ENCODE measurements at regions not wholly inside any gene's neighbourhood (a gene's known extent, or its start where the extent isn't known, plus 50 kb on each side); places are given as distances from the start of the nearest gene placed in this dataset.
"Not testable (repeated sequence)": the region's sequence is repeated elsewhere in the genome, so short reads cannot be mapped to it uniquely, and the experiment has no call there.

DNA sequence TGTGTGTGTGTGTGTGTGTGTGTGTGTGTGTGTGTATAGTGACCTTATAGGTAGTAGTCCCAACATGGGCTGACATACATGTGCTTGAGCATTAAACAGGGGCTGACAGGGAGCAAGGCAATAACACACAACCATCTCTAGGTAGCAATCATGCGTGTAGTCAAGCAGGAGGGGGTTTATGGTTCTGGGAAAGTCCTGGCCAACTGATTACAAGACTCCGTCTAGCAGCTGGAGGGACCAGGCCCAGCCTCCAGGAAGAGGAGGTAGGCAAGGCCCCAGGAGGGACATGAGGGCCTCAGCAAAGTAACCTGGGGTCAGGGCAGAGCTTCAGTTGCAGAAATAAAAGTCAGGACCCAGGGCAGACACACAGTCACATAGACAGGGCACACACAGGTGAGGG, 60.6 kb upstream of the E2F3 start:
- no peak for DNase-seq (ENCODE audit: low read depth)

DNA sequence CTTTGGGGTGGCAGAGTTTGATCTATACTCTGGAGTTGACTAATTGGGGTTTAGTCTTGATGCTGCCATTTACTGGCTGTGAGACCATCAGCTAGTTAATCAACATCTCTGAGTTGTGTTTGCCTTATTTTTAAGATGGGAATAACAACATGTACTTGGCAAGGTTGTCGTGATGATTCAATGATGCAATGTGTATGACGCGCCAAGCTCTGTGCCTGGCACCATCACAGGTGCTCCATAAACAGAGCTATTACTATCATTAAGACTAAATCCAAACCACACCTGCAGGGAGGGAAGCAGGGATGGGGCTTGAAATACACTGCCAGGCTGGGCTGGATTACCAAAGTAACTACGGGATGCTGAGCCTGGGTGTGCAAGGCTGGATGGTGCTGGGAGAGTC, 60.1 kb upstream of the E2F3 start:
- DNase-seq (ENCODE audit: low read depth), result no peak

DNA sequence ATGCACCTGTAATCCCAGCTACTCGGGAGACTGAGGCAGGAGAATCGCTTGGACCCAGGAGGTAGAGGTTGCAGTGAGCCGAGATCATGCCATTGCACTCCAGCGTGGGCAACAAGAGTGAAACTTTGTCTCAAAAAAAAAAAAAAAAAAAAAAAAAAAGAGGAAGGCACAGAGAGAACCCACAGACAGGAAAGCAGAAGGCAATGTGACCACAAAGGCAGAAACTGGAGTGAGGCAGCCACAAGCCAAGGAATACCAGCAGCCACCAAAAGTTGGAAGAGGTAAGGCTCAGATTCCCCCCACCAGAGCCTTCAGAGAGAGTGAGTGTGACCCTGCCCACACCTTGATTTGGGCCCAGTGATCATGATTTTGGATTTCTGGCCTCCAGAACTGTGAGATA, 54.7 kb upstream of the E2F3 start:
- not testable (repeated sequence) for DNase-seq (ENCODE audit: low read depth)

DNA sequence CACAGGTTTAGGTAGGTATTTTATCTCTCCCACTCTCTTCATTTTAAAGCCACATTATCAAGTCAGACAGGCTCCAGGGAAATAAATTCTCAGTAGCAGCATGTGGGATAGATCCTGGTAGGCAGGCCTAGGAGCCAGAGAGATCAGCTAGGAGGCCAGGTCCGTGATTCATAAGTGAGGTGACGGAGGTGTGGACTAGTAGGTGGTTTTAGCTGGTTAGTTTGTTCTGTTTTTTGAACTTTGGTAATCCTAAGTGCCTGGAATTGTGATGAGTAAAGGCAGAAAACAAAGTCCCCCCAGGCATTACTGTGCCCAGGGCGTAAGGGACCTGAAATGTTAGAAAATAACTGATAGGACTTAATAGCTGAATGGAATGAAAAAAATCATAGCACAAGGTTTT, 53.6 kb upstream of the E2F3 start:
- no peak for DNase-seq (ENCODE audit: low read depth)

DNA sequence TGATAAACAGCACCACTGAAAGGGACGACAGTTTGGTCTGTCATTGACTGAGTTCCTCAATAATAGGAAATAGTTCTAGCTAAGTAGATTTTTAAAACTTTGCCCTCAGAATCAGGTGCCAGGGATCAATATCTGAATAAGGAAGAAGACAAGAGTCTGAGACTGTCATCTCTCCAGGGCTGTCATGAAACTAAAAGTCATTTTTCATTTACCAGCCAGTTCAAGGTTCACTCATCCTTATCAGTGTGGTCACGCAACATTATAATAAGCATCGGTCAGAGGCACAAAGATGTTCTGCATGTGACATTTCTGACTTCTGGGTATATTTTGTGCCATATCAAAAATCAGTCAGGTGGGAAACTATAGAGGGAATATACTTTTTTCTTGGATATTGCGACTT, 52.5 kb upstream of the E2F3 start:
- DNase-seq (ENCODE audit: low read depth), result no peak

DNA sequence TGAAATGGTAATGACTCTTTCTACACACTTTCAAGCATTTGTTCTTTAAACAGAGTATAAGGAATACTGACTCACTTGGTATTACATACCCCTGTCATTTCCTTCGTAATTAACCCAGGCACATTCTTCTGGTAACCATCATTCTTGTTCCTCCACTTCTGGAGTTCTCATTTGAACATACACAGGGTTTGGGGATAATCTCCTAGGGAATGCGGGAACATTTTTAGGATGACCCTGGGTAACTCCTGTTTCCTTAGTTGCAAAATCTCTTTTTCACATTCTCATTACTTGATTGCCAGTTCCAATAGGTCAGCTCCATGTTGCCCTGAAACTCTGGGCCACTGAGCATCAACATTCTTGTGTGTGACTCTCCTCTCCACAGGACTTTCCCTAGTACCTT, 51.5 kb upstream of the E2F3 start:
- no peak for DNase-seq (ENCODE audit: low read depth)

DNA sequence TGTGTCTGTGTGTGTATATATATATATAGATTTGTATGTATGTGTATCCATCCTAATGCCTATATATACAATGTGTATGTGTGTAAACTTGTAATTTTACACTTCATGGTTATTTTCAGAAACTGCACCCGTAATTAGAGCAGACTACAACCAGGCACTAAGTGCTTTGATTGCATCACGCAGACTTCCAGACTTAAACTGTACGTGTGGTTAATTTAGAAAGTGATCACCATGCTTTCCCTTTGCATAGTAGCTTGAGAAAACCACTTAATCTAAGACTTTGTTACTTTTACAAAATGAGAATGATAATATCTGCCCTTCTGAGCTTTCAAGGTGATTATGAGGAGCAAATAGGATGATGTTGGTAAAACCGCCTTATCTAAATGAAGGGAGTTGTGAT, 50.1 kb upstream of the E2F3 start:
- DNase-seq (ENCODE audit: low read depth), result no peak
